ENCODE measurements at regions not wholly inside any gene's neighbourhood (a gene's known extent, or its start where the extent isn't known, plus 50 kb on each side); places are given as distances from the start of the nearest gene placed in this dataset.
"Not testable (repeated sequence)": the region's sequence is repeated elsewhere in the genome, so short reads cannot be mapped to it uniquely, and the experiment has no call there.

- DNase-seq = no peak
Observed at GRCh38 chr2:13651684-13652131, 935.0 kb downstream of the TRIB2 start.

GRCh38 chr2:13652531-13653313 lies 936.0 kb downstream of the TRIB2 start:
- peak; percentile 86 for DNase-seq

GRCh38 chr2:13654416-13654815 lies 937.7 kb downstream of the TRIB2 start:
- no peak for DNase-seq

GRCh38 chr2:13660231-13660630 lies 943.5 kb downstream of the TRIB2 start:
- DNase-seq = peak; percentile 39

- peak; percentile 87 for DNase-seq
Observed at GRCh38 chr2:13662055-13662454, 945.3 kb downstream of the TRIB2 start.

GRCh38 chr2:13666582-13667414 lies 950.1 kb downstream of the TRIB2 start:
- DNase-seq = no peak

- DNase-seq = no peak
Observed at GRCh38 chr2:13667415-13667757, 950.6 kb downstream of the TRIB2 start.

- DNase-seq = peak; percentile 67
Observed at GRCh38 chr2:13669607-13670006, 952.9 kb downstream of the TRIB2 start.

GRCh38 chr2:13673821-13674220 lies 957.1 kb downstream of the TRIB2 start:
- DNase-seq = not testable (repeated sequence)

- peak; percentile 70 for DNase-seq
Observed at GRCh38 chr2:13676269-13676668, 956.2 kb upstream of the LRATD1 start.

- DNase-seq = no peak
Observed at GRCh38 chr2:13681936-13682335, 950.6 kb upstream of the LRATD1 start.

- peak; percentile 42 for DNase-seq
Observed at GRCh38 chr2:13682540-13683272, 949.8 kb upstream of the LRATD1 start.

- no peak for DNase-seq
Observed at GRCh38 chr2:13686262-13686661, 946.3 kb upstream of the LRATD1 start.

- no peak for DNase-seq
Observed at GRCh38 chr2:13694673-13695072, 937.8 kb upstream of the LRATD1 start.

- no peak for DNase-seq
Observed at GRCh38 chr2:13696601-13697000, 935.9 kb upstream of the LRATD1 start.

GRCh38 chr2:13698847-13699246 lies 933.7 kb upstream of the LRATD1 start:
- DNase-seq = no peak

GRCh38 chr2:13699939-13700338 lies 932.6 kb upstream of the LRATD1 start:
- DNase-seq = not testable (repeated sequence)

GRCh38 chr2:13711154-13711553 lies 921.4 kb upstream of the LRATD1 start:
- DNase-seq = no peak

- peak; percentile 43 for DNase-seq
Observed at GRCh38 chr2:13714466-13714865, 918.1 kb upstream of the LRATD1 start.

- no peak for DNase-seq
Observed at GRCh38 chr2:13725945-13726344, 906.6 kb upstream of the LRATD1 start.

- peak; percentile 34 for DNase-seq
Observed at GRCh38 chr2:13745330-13745729, 887.2 kb upstream of the LRATD1 start.

- DNase-seq = no peak
Observed at GRCh38 chr2:13751955-13752354, 880.6 kb upstream of the LRATD1 start.

- no peak for DNase-seq
Observed at GRCh38 chr2:13758412-13758811, 874.1 kb upstream of the LRATD1 start.

Data from HCEC 1CT (cell line).